Adrenal gland (tissue), 5 donors: ENCODE measurements at regions not wholly inside any gene's neighbourhood (a gene's known extent, or its start where the extent isn't known, plus 50 kb on each side); places are given as distances from the start of the nearest gene placed in this dataset.
"Not testable (repeated sequence)": the region's sequence is repeated elsewhere in the genome, so short reads cannot be mapped to it uniquely, and the experiment has no call there.

ENCODE experiments used
- POLR2A ChIP-seq, 2 donors: fragments of 450-650 bp; IDR thresholded peaks; one replicate each; pipeline ENCODE4 v1.6.1; 2017; ENCODE audit warnings: antibody characterized with exemption in 2 of 2, mild to moderate bottlenecking in 2 of 2, moderate library complexity in 1 of 2
- TF ChIP-seq, protein P1 (sequence below), 6 experiments: fragments of 450-650 bp in 4 of 6; fragments of 200-600 bp in 2 of 6; sonication (generic) in 1 of 6; IDR thresholded peaks; 1 replicate in 5 of 6; 2 replicates in 1 of 6; pipeline versions ENCODE4 v1.5.1 to v1.8.0; 2016 to 2021; ENCODE audit warnings: antibody characterized with exemption in 6 of 6, mild to moderate bottlenecking in 2 of 6, moderate library complexity in 1 of 6
- donor health status: DM: no; HTN: no; CAD: no.

DNA sequence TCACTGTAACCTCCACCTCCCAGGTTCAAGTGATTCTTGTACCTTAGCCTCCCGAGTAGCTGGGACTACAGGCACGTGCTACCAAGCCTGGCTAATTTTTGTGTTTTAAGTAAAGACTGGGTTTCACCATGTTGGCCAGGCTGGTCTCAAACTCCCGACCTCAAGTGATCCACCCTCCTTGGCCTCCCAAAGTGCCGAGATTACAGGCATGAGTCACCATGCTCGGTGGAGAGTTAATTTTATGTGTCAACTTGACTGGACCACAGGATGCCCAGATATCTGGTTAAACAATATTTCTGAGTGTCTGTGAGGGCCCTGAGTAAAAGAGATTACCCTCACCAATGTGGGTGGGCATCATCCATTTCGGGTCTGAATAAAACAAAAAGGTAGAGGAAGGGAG, 80.4 kb upstream of the FREM1 start:
- not testable (repeated sequence) for TF ChIP-seq POLR2A (IDR thresholded peaks at IDR 0.05)
- TF ChIP-seq, protein P1, sequence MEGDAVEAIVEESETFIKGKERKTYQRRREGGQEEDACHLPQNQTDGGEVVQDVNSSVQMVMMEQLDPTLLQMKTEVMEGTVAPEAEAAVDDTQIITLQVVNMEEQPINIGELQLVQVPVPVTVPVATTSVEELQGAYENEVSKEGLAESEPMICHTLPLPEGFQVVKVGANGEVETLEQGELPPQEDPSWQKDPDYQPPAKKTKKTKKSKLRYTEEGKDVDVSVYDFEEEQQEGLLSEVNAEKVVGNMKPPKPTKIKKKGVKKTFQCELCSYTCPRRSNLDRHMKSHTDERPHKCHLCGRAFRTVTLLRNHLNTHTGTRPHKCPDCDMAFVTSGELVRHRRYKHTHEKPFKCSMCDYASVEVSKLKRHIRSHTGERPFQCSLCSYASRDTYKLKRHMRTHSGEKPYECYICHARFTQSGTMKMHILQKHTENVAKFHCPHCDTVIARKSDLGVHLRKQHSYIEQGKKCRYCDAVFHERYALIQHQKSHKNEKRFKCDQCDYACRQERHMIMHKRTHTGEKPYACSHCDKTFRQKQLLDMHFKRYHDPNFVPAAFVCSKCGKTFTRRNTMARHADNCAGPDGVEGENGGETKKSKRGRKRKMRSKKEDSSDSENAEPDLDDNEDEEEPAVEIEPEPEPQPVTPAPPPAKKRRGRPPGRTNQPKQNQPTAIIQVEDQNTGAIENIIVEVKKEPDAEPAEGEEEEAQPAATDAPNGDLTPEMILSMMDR (IDR thresholded peaks at IDR 0.05) = not testable (repeated sequence)
